GM10248 (cell line): ENCODE measurements at regions not wholly inside any gene's neighbourhood (a gene's known extent, or its start where the extent isn't known, plus 50 kb on each side); places are given as distances from the start of the nearest gene placed in this dataset.

Experiments used
- CTCF ChIA-PET: fragments of 300-600 bp; sonication (Branson Sonifier 250); formaldehyde crosslinking; extraction: SDS; loops from one replicate; lab custom pipeline; 2021; ENCODE audit warnings: antibody characterized with exemption; lab: Yijun Ruan, JAX
- POLR2A ChIA-PET: fragments of 350-650 bp; sonication (Branson Sonifier 250); formaldehyde crosslinking; extraction: SDS; loops from one replicate; lab custom pipeline; 2020; ENCODE audit warnings: antibody characterized with exemption; lab: Yijun Ruan, JAX
- DNase-seq: peaks from one replicate; pipeline ENCODE4 v3.0.0; 2012; ENCODE audit errors: extremely low spot score
- TF ChIP-seq, protein P1 (sequence below): IDR thresholded peaks from 2 replicates; pipeline ENCODE4 v1.5.1; 2012; ENCODE audit warnings: mild to moderate bottlenecking, low read depth; ENCODE audit errors: extremely low read depth, missing control alignments, control extremely low read depth

DNA sequence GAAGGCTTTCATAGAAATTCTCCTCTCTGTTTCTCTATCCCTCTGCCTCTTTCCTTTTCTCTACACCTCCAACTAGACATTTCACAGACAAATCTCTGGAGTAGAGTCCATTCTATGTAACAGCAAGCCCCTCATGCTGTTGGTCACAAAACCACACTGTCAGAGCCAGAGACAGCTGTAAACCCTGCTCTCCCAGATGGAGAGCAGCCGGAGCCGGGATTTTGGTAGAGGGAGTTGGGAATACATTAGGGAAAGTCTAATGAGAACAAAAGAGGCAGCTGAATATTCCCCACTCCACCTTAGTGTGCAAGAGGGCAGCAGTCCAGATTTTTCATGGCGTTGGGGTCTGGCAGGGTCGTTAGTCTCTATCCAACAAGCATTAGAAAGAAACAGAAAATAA lies 68.3 kb upstream of the EDN1 start:
- CTCF ChIA-PET, result no interaction called here
- no peak for DNase-seq
- TF ChIP-seq, protein P1, sequence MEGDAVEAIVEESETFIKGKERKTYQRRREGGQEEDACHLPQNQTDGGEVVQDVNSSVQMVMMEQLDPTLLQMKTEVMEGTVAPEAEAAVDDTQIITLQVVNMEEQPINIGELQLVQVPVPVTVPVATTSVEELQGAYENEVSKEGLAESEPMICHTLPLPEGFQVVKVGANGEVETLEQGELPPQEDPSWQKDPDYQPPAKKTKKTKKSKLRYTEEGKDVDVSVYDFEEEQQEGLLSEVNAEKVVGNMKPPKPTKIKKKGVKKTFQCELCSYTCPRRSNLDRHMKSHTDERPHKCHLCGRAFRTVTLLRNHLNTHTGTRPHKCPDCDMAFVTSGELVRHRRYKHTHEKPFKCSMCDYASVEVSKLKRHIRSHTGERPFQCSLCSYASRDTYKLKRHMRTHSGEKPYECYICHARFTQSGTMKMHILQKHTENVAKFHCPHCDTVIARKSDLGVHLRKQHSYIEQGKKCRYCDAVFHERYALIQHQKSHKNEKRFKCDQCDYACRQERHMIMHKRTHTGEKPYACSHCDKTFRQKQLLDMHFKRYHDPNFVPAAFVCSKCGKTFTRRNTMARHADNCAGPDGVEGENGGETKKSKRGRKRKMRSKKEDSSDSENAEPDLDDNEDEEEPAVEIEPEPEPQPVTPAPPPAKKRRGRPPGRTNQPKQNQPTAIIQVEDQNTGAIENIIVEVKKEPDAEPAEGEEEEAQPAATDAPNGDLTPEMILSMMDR, result no peak
- POLR2A ChIA-PET, result no interaction called here

DNA sequence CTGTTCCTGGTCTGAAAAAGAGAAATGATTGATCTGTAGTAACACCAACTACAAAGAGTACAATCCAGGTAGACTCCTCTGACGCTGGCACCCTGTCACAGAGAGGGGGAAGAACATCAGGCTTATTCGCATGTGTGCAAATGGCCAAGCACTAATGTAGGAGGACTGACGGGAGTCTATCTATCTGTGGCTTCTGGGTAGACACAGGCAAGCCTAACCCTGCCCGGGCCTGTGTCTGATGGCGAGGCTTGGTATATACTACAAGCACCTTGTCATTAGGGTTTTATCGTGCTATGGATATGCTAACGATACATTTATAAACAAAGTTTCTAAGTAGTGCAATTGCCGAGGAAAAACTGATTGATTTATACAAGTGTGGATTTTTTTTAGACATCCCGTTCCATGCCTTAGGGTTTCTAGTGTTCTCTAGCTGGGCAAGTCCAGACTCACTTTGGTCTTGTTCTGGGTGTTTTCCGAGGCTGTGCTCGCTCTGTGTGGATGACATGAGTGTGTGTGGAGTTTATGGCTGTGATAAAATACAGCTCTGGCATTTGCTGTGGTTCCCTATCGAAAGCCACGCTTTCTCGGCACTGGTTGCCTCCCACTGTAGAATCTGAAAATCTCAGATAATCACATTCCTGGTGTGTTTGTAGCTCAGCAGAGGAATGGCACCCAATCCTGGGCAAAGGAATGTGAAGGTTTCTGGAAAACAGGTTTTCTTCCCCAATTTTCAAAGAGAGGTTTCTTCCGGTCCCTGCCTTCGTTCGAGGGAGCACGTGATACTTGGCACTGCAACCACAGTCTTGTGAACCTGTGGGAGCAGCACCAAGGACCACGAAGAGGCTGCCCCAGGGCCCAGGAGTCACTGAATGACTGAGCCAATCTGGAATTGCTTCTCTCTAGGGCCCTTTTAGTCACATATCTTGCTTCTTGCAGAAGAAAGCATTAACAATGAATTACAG lies 67.5 kb upstream of the EDN1 start:
- POLR2A ChIA-PET, result no interaction called here
- TF ChIP-seq, protein P1, result no peak
- CTCF ChIA-PET, result interaction anchor here (0.7 to 1.5 kb wide), 2 partner anchors 11 to 23 kb away, joined by 3 read pairs; no protein-coding TSS in a partner anchor
- no peak for DNase-seq

DNA sequence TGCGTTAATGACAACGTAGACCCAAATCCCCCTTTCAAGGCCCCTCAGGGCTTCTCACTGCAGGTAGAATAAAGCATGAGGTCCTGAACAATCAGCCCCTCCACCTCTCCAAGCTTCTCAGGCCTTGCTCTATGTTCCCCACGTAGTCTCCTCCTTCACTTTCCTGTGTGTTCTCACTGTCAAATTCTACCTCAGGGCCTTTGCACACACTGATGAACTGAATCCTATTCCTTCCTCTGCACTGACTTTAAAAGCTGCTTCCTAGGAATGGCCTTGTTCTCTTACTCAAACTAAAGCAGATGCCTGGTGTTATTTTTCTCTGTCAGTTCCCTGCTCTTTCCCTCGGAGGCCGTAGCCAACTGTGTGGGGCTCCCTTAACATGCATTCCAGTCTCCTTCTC lies 66.8 kb upstream of the EDN1 start:
- no peak for DNase-seq
- TF ChIP-seq, protein P1, result no peak
- CTCF ChIA-PET, result interaction anchor here (0.7 to 1.5 kb wide), 2 partner anchors 10 to 24 kb away, joined by 3 read pairs; no protein-coding TSS in a partner anchor
- POLR2A ChIA-PET, result no interaction called here

DNA sequence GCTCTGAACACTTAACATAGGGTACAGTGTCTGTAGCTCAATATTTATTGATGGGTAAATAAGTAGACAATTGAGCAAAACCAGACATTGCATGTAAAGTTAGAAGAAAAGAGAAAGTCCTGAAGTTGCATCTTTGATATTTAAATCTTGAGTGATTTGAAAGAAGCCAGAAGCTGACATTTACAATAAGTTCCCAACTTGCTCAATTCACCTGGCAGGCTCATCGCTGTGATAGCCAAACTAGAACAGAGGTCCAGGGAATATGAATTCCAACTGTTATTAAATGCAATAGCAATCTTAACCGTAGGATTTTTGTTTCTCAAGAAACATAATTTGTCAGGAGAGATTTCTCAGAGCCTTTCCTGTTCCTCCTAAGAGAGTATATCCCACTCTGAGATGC lies 65.9 kb upstream of the EDN1 start:
- TF ChIP-seq, protein P1, result no peak
- POLR2A ChIA-PET, result interaction anchor here (0.7 kb wide), 1 partner anchor 556 kb away, joined by 3 read pairs; no protein-coding TSS in a partner anchor
- CTCF ChIA-PET, result interaction anchor here (1.5 kb wide), 1 partner anchor 25 kb away, joined by 3 read pairs; no protein-coding TSS in a partner anchor
- DNase-seq, result no peak

- CTCF ChIA-PET, result interaction anchor here (1.4 kb wide), 1 partner anchor 19 kb away, joined by 4 read pairs; no protein-coding TSS in a partner anchor
- TF ChIP-seq, protein P1, result no peak
- DNase-seq, result no peak
- POLR2A ChIA-PET, result no interaction called here
Observed at GRCh38 chr6:12228447-12229146, 61.6 kb upstream of the EDN1 start.

- DNase-seq, result no peak
- TF ChIP-seq, protein P1, result no peak
- ChIA-PET POLR2A (no interaction called here), CTCF (interaction anchor here (1.4 to 1.7 kb wide), 2 partner anchors 63 to 377 kb away, joined by 3 read pairs; no protein-coding TSS in a partner anchor)
Observed at GRCh38 chr6:12229332-12229731, 60.8 kb upstream of the EDN1 start.
